AG10803 (cell line): ENCODE measurements at regions not wholly inside any gene's neighbourhood (a gene's known extent, or its start where the extent isn't known, plus 50 kb on each side); places are given as distances from the start of the nearest gene placed in this dataset.

ENCODE experiments used
- DNase-seq: peaks from one replicate; pipeline ENCODE4 v3.0.0; 2010; ENCODE audit warnings: low read depth
- H3K4me3 ChIP-seq: 2 replicates; pipeline ENCODE4 v1.5.1; 2011; ENCODE audit warnings: mild to moderate bottlenecking, low read length, control low read depth
- TF ChIP-seq, protein P1 (sequence below): conservative IDR thresholded peaks from 2 replicates; pipeline ENCODE4 v1.5.1; 2011; ENCODE audit warnings: mild to moderate bottlenecking, low read length, control low read depth, inconsistent platforms

DNA sequence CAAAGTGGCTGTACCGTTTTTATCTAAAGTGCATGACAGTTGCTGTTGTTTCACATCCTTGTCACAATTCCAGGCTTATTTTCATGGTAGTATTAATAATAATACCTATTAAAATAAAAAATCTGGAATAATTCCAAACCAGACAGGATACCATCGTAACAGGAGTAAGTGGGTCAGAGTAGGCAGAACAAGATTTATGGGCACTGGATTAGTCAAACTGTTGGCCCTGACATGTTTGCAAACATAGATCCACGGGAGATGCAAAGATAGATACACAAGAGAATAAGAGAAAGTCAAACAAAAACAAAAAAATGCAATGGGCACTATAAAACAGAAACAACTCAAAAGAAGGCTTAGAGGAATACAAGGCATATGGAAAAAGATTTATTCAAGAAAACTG is 449.5 kb upstream of the HS3ST1 start:
- no peak for DNase-seq
- H3K4me3 ChIP-seq = no peak overlapping the region
- TF ChIP-seq, protein P1, sequence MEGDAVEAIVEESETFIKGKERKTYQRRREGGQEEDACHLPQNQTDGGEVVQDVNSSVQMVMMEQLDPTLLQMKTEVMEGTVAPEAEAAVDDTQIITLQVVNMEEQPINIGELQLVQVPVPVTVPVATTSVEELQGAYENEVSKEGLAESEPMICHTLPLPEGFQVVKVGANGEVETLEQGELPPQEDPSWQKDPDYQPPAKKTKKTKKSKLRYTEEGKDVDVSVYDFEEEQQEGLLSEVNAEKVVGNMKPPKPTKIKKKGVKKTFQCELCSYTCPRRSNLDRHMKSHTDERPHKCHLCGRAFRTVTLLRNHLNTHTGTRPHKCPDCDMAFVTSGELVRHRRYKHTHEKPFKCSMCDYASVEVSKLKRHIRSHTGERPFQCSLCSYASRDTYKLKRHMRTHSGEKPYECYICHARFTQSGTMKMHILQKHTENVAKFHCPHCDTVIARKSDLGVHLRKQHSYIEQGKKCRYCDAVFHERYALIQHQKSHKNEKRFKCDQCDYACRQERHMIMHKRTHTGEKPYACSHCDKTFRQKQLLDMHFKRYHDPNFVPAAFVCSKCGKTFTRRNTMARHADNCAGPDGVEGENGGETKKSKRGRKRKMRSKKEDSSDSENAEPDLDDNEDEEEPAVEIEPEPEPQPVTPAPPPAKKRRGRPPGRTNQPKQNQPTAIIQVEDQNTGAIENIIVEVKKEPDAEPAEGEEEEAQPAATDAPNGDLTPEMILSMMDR = no peak

DNA sequence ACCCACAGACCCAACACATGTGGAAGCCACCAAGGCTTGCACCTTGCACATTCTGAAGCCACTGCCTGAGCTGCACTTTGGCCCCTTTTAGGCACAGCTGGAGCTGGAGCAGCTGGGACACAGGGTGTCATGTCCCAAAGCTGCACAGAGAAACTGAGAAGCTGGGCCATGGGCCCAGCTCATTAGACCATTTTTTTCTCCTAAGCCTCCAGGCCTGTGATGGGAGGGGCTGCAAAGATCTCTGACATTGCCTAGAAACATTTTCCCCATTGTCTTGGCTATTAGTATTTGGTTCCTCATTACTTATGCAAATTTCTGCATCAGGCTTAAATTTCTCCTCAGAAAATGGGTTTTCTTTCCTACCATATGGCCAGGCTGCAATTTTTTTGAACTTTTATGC is 447.4 kb upstream of the HS3ST1 start:
- no peak for DNase-seq
- TF ChIP-seq, protein P1 = no peak
- H3K4me3 ChIP-seq = no peak overlapping the region

DNA sequence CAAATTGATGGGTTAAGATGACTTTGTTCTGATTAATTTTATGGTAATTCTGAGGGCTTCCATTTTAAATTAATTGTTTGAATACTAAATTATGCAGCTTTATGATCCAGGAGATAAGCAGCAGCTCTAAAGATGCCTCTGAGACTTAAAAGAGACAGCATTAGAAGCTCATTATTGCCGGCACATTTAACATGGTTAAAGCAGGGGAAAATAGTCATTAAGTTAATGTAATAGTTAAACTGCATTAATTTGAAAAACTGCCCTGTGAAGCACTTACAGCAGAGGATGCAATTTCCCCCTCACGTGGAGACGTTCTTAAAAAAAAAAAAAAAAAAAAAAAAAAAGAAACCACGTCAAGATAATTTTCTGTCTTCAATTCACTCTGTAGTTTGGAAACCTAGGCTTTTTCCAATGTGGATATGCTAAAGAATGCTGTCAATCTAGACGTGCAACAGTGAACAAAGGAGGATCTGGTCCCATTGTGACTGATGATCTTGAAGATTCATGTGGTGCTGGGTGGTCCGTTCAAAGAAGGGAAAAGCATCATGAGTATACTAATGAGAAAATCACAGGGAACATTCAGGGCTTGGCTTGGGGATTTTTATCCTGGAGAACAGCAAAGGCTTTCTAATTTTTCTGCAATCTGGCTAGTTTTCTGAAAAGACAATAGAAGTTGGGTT is 440.6 kb upstream of the HS3ST1 start:
- TF ChIP-seq, protein P1 = no peak
- DNase-seq = no peak
- no peak overlapping the region for H3K4me3 ChIP-seq

DNA sequence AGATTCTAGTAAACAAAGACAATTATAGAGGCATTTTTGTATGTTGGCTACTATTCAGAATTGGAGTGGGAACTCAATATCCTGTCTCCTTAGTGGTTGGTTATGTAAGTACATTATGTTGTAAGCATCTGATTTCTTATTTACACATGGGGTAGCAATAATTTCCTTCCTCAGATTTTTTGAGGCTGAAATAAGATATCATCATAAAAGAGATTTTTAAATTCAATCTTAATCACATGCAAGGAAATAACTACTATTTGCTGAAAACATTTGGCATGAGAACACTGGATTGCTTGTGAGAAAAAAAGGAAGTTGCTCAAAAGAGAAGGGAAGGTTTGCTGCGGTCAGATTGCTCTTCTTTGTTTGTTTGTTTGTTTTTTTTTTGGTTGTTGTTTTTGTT is 437.7 kb upstream of the HS3ST1 start:
- no peak for DNase-seq
- TF ChIP-seq, protein P1 = no peak
- no peak overlapping the region for H3K4me3 ChIP-seq

DNA sequence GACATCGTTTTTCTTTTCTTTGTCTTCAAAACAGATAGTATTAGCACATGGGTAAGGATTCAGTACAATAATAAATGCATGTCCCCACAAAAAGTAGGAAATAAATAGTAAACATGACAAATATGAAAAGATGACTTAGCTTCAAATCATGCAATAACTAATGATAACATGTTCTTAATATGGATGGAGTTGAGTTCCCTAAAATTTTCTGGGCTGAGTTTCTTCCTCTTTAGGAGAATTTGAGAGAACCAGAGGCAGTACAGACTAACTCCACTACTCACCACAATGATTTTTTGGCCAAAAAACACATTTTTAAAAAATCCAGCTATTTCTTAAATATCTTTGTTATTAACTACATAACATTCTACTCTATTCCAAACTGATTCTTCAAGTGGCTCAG is 432.3 kb upstream of the HS3ST1 start:
- DNase-seq = no peak
- no peak overlapping the region for H3K4me3 ChIP-seq
- TF ChIP-seq, protein P1 = no peak

DNA sequence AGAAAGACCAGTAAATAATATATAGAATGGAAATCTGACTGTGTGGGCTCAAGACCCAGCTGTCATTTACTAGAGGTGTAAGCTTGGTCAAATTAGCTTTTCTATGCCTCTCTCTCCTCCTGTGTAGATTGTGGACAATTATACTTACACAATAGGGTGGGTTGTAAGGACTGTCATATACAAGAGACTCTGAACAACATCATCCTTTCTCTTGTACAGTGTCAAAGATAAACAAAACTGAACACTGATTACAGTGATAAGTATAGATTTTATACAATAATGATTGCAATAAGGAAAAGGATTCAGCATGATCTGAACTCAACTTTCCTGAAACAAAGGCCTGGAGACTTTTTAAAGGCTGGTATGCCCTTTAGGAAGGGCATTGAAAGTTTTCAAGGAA is 429.2 kb upstream of the HS3ST1 start:
- TF ChIP-seq, protein P1 = no peak
- DNase-seq = no peak
- no peak overlapping the region for H3K4me3 ChIP-seq

DNA sequence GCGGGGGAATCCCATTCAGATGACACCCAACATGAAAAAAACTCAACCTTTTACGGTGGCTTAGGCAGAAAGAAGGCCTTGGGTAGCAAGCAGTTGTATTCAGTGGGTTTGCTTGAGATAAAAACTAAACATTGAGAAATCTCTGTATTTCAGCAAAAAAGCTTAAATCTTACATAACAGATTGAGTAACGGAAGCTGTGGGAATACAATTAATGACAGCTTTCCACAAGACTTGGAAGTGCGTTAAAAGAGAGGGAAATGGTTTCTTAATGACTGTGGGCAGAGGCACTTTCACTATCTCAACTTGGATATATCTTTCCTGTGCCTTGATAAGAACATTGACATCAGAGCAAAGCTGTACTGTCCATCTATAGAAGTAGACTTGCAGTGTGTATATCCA is 418.5 kb upstream of the HS3ST1 start:
- TF ChIP-seq, protein P1 = no peak
- no peak overlapping the region for H3K4me3 ChIP-seq
- no peak for DNase-seq
